ENCODE measurements at regions not wholly inside any gene's neighbourhood (a gene's known extent, or its start where the extent isn't known, plus 50 kb on each side); places are given as distances from the start of the nearest gene placed in this dataset.

DNA sequence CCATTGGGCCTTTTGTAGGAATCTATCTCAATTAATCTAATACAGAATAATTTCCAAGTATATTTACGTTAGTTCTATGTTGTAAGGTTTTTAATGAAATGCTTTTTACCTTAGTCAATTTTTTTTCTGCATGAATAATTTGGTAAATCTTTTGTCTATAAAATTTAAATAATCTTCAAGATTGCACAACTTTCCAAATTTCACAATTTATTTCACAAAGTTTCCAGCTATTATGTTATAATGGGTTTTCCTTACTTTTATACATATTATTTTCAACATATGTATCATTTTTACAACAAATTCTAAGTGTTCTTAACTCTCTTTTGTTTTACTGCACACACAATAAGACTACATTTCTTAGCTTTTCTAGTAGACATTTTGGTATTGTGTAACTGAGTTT, 470.7 kb downstream of the ETV1 start:
- TF ChIP-seq, protein P1, sequence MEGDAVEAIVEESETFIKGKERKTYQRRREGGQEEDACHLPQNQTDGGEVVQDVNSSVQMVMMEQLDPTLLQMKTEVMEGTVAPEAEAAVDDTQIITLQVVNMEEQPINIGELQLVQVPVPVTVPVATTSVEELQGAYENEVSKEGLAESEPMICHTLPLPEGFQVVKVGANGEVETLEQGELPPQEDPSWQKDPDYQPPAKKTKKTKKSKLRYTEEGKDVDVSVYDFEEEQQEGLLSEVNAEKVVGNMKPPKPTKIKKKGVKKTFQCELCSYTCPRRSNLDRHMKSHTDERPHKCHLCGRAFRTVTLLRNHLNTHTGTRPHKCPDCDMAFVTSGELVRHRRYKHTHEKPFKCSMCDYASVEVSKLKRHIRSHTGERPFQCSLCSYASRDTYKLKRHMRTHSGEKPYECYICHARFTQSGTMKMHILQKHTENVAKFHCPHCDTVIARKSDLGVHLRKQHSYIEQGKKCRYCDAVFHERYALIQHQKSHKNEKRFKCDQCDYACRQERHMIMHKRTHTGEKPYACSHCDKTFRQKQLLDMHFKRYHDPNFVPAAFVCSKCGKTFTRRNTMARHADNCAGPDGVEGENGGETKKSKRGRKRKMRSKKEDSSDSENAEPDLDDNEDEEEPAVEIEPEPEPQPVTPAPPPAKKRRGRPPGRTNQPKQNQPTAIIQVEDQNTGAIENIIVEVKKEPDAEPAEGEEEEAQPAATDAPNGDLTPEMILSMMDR (conservative IDR thresholded peaks at IDR 0.05 in 1 of 2, IDR thresholded peaks at IDR 0.05 in 1 of 2; ENCODE audit: extremely low read depth in 1 of 2, insufficient read depth in 1 of 2, low read depth in 1 of 2, low read length in 2 of 2), result no peak
- no peak for TF ChIP-seq EZH2 (IDR thresholded peaks at IDR 0.05; ENCODE audit: borderline replicate concordance, low read length)
